Esophagus muscularis mucosa (tissue), 4 donors: ENCODE measurements at regions not wholly inside any gene's neighbourhood (a gene's known extent, or its start where the extent isn't known, plus 50 kb on each side); places are given as distances from the start of the nearest gene placed in this dataset.

Experiments used
- DNase-seq: peaks from one replicate; pipeline ENCODE4 v3.0.0-alpha.2; 2017; ENCODE audit errors: extremely low spot score
- H3K27ac ChIP-seq, 4 donors: fragments of 200-600 bp; sonication (generic); replicated peaks in 1 of 4; 1 replicate in 3 of 4; 2 replicates in 1 of 4; pipeline ENCODE4 v1.5.1; 2016 to 2019; ENCODE audit warnings: mild to moderate bottlenecking in 1 of 4
- H3K27me3 ChIP-seq, 4 donors: fragments of 200-600 bp; sonication (generic); one replicate each; pipeline versions ENCODE4 v1.5.1 to v1.6.0; 2016 to 2019
- H3K36me3 ChIP-seq, 4 donors: fragments of 200-600 bp; sonication (generic); one replicate each; pipeline ENCODE4 v1.5.1; 2016 to 2019
- H3K4me1 ChIP-seq, 4 donors: fragments of 200-600 bp; sonication (generic); one replicate each; pipeline ENCODE4 v1.5.1; 2016 to 2019
- H3K4me3 ChIP-seq, 4 donors: fragments of 200-600 bp; sonication (generic); 1 replicate in 2 of 4; 2 replicates in 2 of 4; pipeline ENCODE4 v1.5.1; 2016 to 2019; ENCODE audit warnings: mild to moderate bottlenecking in 4 of 4, moderate library complexity in 1 of 4
- H3K9me3 ChIP-seq, 4 donors: fragments of 200-600 bp; sonication (generic); 1 replicate in 3 of 4; 2 replicates in 1 of 4; pipeline ENCODE4 v1.5.1; 2016 to 2019
- EP300 ChIP-seq: sonication (generic); formaldehyde crosslinking; IDR thresholded peaks from one replicate; pipeline ENCODE4 v1.6.1; 2017; ENCODE audit warnings: antibody characterized with exemption
- POLR2A ChIP-seq: fragments of 450-650 bp; IDR thresholded peaks from one replicate; pipeline ENCODE4 v1.6.1; 2017; ENCODE audit warnings: antibody characterized with exemption, moderate library complexity, mild to moderate bottlenecking, low read depth
- POLR2AphosphoS5 ChIP-seq, 2 donors: sonication (generic); formaldehyde crosslinking; IDR thresholded peaks; one replicate each; pipeline ENCODE4 v1.6.1; 2017; ENCODE audit warnings: antibody characterized with exemption in 2 of 2
- WGBS: methylation state at CpG from one replicate; pipeline ENCODE4 v1.1.5; 2018; 5-methylcytosine and 5-hydroxymethylcytosine counted together
- intact Hi-C: fragments of 100-400 bp; cut with DNase I; formaldehyde crosslinking; loops from one replicate; pipeline ENCODE4 v1.15.1; 2023
- TF ChIP-seq, protein P1 (sequence below), 3 experiments: fragments of 200-600 bp in 2 of 3; fragments of 450-650 bp in 1 of 3; sonication (generic) in 2 of 3; IDR thresholded peaks; one replicate each; pipeline ENCODE4 v1.5.1; 2017 to 2019; ENCODE audit warnings: antibody characterized with exemption in 3 of 3, mild to moderate bottlenecking in 2 of 3, moderate library complexity in 1 of 3

- TF ChIP-seq, protein P1, sequence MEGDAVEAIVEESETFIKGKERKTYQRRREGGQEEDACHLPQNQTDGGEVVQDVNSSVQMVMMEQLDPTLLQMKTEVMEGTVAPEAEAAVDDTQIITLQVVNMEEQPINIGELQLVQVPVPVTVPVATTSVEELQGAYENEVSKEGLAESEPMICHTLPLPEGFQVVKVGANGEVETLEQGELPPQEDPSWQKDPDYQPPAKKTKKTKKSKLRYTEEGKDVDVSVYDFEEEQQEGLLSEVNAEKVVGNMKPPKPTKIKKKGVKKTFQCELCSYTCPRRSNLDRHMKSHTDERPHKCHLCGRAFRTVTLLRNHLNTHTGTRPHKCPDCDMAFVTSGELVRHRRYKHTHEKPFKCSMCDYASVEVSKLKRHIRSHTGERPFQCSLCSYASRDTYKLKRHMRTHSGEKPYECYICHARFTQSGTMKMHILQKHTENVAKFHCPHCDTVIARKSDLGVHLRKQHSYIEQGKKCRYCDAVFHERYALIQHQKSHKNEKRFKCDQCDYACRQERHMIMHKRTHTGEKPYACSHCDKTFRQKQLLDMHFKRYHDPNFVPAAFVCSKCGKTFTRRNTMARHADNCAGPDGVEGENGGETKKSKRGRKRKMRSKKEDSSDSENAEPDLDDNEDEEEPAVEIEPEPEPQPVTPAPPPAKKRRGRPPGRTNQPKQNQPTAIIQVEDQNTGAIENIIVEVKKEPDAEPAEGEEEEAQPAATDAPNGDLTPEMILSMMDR (IDR thresholded peaks at IDR 0.05), result no peak
- TF ChIP-seq EP300 (no peak), POLR2AphosphoS5 (IDR thresholded peaks at IDR 0.05) (no peak), POLR2A (no peak)
- peaks cover 0 to 11% (median 8%) of the 10 kb centered on the region in 4 donors for H3K4me1 ChIP-seq
- intact Hi-C loops, result no loop called here
- 71% methylated on average over 7 of the region's 7 CpGs for WGBS
- no peak overlapping the region for H3K27ac ChIP-seq
- no peaks in the 10 kb centered on the region for H3K36me3 ChIP-seq
- DNase-seq, result no peak
- no peaks in the 10 kb centered on the region for H3K27me3 ChIP-seq
- no peak overlapping the region for H3K4me3 ChIP-seq
- no peaks in the 10 kb centered on the region for H3K9me3 ChIP-seq
These were observed 115.0 kb upstream of the GLS start for GRCh38 chr2:190765386-190766173.

GRCh38 chr2:190766174-190766572 is 114.4 kb upstream of the GLS start:
- TF ChIP-seq EP300, result no peak
- no peak for TF ChIP-seq POLR2A
- intact Hi-C loops, result no loop called here
- Histone ChIP-seq H3K27ac (no peak overlapping the region), H3K9me3 (no peaks in the 10 kb centered on the region), H3K4me3 (no peak overlapping the region), H3K27me3 (no peaks in the 10 kb centered on the region), H3K4me1 (peaks cover 0 to 11% (median 8%) of the 10 kb centered on the region in 4 donors), H3K36me3 (no peaks in the 10 kb centered on the region)
- WGBS, result 93% methylated on average over 3 of the region's 3 CpGs
- DNase-seq, result no peak

DNA sequence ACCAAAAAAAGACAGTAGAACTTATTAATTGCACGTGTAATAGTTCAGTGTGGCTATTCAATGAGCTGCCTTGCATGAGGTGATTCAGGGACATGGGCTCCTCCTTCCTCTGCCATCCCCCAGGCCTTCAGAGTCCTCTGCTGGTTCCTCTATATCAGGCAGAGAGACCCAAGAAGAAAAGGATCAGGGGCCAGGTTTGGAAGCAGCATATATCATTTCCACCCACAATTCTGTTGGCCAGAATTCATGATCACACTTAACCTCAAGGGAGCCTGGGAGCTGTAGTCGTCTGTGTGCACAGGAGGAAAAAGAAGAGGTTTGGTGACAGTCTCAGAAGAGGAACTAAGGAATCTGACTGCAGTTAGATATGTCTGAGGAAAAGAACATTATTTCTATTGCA is 114.0 kb upstream of the GLS start:
- H3K9me3 ChIP-seq, result no peaks in the 10 kb centered on the region
- no peaks in the 10 kb centered on the region for H3K36me3 ChIP-seq
- H3K4me3 ChIP-seq, result no peak overlapping the region
- peaks cover 0 to 11% (median 8%) of the 10 kb centered on the region in 4 donors for H3K4me1 ChIP-seq
- no peak for DNase-seq
- 61% methylated on average over 2 of the region's 2 CpGs for WGBS
- H3K27me3 ChIP-seq, result no peaks in the 10 kb centered on the region
- intact Hi-C loops, result no loop called here
- TF ChIP-seq POLR2A, result no peak
- TF ChIP-seq, protein P1 (IDR thresholded peaks at IDR 0.05), result no peak
- TF ChIP-seq EP300, result no peak
- TF ChIP-seq POLR2AphosphoS5 (IDR thresholded peaks at IDR 0.05), result no peak
- no peak overlapping the region for H3K27ac ChIP-seq

DNA sequence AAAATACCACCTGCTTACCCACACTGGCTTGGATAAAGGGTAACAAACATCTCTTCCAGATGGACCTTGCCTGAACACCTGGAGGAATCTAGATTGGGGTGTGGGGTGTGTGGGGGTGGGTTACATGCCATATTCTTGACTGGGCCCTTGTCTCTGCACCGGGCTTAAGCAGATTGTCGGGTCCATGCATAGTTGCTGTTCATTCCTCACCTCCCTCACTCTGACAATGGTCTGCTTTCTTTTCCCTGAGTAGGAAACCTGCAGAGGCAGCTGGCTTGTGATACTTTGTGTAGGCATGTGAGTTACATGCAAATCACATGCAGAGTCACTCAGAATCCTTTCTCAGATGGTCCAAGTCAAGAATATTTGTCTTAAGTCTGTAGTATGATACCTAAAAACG is 112.8 kb upstream of the GLS start:
- Histone ChIP-seq H3K4me1 (peaks cover 0 to 11% (median 8%) of the 10 kb centered on the region in 4 donors), H3K9me3 (no peaks in the 10 kb centered on the region), H3K4me3 (no peak overlapping the region), H3K27ac (no peak overlapping the region), H3K27me3 (no peaks in the 10 kb centered on the region), H3K36me3 (no peaks in the 10 kb centered on the region)
- WGBS, result 82% methylated on average over 3 of the region's 3 CpGs
- no peak for DNase-seq
- intact Hi-C loops, result no loop called here
- TF ChIP-seq POLR2AphosphoS5 (IDR thresholded peaks at IDR 0.05), result no peak
- TF ChIP-seq, protein P1 (IDR thresholded peaks at IDR 0.05), result no peak
- no peak for TF ChIP-seq POLR2A
- TF ChIP-seq EP300, result no peak

- no peak for DNase-seq
- Histone ChIP-seq H3K27me3 (no peaks in the 10 kb centered on the region), H3K4me3 (no peak overlapping the region), H3K4me1 (peaks cover 0 to 11% (median 8%) of the 10 kb centered on the region in 4 donors), H3K27ac (no peak overlapping the region), H3K36me3 (no peaks in the 10 kb centered on the region), H3K9me3 (no peaks in the 10 kb centered on the region)
- intact Hi-C loops, result no loop called here
- TF ChIP-seq POLR2A (no peak), EP300 (no peak), POLR2AphosphoS5 (IDR thresholded peaks at IDR 0.05) (no peak)
- TF ChIP-seq, protein P1 (IDR thresholded peaks at IDR 0.05), result no peak
These were observed 111.4 kb upstream of the GLS start for GRCh38 chr2:190769258-190769657.
